Mammary epithelial cell (primary cell): ENCODE measurements at regions not wholly inside any gene's neighbourhood (a gene's known extent, or its start where the extent isn't known, plus 50 kb on each side); places are given as distances from the start of the nearest gene placed in this dataset.

Experiments used
- CTCF ChIP-seq, 2 donors: IDR thresholded peaks in 1 of 2; conservative IDR thresholded peaks in 1 of 2; 2 replicates each; pipeline ENCODE4 v1.5.1; 2011 to 2012; ENCODE audit warnings: inconsistent platforms in 2 of 2, low read length in 2 of 2, mild to moderate bottlenecking in 2 of 2, control low read depth in 1 of 2, low read depth in 1 of 2; ENCODE audit not compliant: insufficient read depth in 1 of 2; ENCODE audit errors: extremely low read depth in 1 of 2
- EZH2 ChIP-seq: IDR thresholded peaks from 2 replicates; pipeline ENCODE4 v1.6.1; 2012; ENCODE audit warnings: low read length, inconsistent platforms, borderline replicate concordance

- TF ChIP-seq CTCF (conservative IDR thresholded peaks at IDR 0.05 in 1 of 2, IDR thresholded peaks at IDR 0.05 in 1 of 2; ENCODE audit: extremely low read depth in 1 of 2, insufficient read depth in 1 of 2, low read depth in 1 of 2, low read length in 2 of 2) (no peak), EZH2 (no peak)
Observed at GRCh38 chr5:74539986-74540385, 100.5 kb downstream of the ENC1 start.
